GM18951 (cell line): ENCODE measurements at regions not wholly inside any gene's neighbourhood (a gene's known extent, or its start where the extent isn't known, plus 50 kb on each side); places are given as distances from the start of the nearest gene placed in this dataset.

Source experiments
- POLR2A ChIP-seq: IDR thresholded peaks from 4 replicates; pipeline ENCODE4 v1.6.1; 2011; ENCODE audit warnings: mild to moderate bottlenecking; ENCODE audit not compliant: insufficient read length, insufficient read depth; ENCODE audit errors: extremely low read depth
- in situ Hi-C: fragments of 300-500 bp; cut with MboI; formaldehyde crosslinking; loops from one replicate; pipeline ENCODE4 v1.12.0; 2022; ENCODE audit warnings: low sequenced_read_pairs, mixed read lengths, inconsistent platforms; ENCODE audit not compliant: unreplicated experiment

DNA sequence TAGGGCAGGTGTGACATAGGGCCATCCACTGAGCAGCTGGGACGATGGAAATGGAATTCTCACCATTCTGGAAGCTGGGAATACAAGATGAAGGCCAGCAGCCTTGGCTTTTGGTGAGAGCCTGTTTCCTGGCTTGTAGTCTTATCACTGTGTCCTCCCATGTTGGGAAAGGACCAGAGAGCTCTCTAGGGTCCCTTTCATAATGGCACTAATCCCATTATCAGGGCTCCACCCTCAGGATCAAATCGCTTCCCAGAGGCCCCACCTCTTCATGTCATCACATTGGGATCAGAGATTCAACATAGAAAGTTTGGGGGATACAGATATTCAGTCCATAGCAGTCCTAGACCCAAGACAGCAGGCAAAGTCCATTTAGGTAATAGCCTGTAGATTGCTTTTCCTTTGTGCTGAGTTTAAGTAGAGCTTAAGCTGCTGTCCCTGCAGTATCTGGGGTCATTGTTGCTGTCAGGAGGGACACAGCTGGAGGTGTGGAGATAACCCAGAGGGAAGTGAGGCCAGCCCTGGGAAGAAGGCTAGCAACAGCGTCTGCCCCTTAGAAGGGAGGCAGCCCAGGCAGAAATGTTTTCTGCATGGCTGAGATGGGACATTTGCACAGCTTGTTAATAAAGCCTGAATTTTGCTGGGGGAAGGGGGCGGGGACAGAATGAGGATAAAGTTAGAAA is 136.5 kb upstream of the GPR12 start:
- in situ Hi-C loops: no loop called here
- TF ChIP-seq POLR2A: no peak

DNA sequence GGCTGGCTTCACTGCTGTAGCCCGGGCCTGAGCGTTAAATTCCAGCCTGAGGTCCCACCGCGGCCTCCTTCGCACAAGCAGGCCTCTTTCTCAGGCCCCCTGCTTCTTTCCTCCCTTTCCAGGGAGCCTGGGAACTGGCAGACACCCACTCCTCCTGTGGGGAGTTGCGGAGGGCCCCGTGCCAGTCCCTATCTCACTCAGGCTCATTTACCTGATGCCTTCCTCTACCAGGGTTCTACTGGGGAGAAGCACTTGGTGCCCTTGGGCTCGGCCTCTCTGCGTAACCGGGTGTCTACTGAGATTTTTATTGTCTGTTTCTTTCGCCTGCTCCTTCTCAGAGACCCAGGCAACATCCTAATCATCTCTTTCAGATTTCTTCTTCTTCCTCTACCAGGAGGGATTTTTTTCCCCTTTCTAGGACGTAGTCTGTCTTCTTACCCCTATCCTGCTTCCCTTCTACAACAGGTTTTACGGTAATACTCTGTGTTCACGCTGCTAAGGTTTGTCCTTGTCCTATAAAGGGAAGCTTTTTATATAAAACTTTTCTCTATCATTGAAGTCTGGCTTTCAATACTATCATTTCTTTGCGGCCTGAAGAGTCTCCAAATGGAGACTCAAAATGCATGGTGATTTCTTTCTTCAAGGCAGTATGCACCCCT is 135.4 kb upstream of the GPR12 start:
- no peak for TF ChIP-seq POLR2A
- in situ Hi-C loops: no loop called here

DNA sequence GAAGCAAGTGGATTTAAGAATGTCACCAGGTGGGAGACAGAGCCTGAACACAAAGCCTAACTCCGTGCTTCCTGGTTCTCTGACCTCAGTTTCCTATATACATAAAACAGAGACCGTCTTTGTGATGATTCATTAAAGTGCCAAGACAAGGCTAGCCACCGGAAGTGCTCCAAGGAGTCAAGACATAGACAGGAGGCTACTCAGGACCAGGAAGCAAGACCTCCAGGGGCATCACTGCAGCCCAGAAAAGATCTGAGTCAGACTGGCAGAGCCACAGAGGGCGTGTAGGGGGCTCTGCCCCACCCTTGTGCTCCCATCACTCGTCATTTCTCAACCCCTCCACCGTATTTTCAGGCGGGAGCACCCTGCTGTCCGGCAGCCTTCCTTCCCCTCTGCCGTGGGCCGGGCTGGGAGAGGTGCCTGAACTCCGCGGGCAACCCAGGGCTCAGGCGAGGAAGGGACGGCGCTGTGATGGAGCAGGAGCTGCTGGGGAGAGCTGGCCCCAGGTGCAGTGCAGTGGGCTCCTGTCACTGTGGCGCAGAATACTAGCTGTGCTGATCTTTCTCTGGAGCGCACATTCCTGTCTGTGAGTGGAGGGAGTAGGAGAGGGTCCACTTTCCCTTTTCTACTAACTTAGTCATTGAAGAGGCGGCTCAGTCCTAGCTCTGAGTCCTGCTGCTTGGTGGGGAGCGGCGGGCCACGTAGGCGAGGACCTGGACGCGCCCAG is 134.7 kb upstream of the GPR12 start:
- in situ Hi-C loops: no loop called here
- TF ChIP-seq POLR2A: no peak

DNA sequence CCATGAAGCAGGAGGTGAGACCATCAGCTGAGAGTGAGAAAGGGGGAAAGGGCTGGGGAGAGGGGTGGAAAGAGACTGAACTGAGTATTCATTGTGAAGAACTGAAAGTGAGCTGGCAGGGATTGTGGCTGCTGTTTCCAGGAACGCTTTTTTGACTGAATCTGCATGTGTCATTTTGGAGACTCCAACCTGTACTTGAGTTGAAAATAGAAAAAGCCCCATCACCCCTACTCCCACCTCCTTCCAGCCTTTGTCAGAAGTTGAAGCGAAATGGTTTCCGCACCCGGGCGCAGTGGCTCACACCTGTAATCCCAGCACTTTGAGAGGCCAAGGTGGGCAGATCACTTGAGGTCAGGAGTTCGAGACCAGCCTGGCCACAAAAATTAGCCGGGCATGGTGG is 128.0 kb upstream of the GPR12 start:
- TF ChIP-seq POLR2A: no peak
- in situ Hi-C loops: no loop called here

DNA sequence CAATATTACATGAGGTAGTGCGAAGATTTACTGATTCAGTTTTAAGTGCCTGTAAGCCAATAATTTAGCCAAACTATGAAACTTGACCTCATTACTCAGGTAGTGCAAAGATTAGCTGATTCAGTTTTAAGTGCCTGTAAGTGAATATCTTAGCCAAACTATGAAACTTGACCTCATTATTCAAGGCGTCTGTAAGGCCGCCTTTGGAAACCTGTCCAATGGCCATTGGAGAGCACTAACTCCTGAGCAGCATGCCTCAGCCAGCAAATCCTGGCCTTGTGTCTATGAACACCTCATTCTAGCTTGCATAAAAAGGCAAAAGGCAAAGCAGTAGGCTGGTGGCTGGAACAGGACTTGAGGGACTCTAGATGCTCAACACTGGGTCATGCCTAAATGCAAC is 127.0 kb upstream of the GPR12 start:
- TF ChIP-seq POLR2A: no peak
- in situ Hi-C loops: no loop called here

DNA sequence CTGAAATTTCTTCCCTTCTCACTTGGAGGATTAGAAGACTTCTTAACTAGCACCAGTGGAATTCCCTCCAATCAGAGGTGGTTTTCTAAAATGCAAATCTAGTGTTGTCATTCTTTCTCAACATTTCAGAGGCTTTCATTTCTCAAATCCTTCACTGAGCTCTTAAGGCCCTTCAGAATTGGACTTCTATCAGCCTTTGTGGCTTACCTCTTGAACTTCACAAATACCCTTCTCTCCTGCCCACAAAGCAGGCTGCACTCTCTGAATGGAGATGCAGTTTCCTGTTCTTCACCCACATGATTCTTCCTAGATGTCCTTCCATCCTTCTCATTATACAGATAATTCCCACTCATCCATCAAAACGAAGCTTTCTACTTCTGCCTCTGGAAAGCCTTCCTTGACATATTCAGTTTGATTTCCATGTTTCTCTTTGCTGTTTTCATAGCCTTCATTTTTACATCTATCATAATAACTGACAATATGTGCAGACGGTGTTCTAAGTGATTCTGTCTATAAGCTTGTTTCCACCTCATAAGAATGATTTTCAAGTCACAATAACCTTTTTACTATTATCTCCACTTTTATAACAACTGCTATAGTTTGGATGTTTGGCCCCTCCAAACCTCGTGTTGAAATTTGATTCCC is 123.1 kb upstream of the GPR12 start:
- TF ChIP-seq POLR2A: no peak
- in situ Hi-C loops: no loop called here

DNA sequence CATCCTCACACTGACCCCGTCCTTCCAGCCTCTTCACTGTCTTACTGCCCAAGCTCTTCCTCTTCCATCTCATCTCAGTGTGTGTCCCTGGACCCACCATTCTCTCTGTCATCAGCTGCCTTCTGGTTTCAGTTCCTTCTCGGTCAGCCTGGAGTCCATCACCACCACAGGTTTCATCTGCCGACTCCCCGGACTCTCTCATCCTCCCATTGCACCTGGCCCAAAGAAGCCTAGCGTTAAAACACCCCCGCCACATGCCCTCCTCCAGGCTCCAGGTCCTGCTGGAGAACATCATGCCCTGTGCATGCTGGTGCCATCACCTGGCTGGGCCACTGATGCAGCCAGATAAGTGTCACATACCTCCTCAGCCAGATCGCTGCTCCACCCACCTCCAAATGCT is 122.1 kb upstream of the GPR12 start:
- in situ Hi-C loops: no loop called here
- TF ChIP-seq POLR2A: no peak

DNA sequence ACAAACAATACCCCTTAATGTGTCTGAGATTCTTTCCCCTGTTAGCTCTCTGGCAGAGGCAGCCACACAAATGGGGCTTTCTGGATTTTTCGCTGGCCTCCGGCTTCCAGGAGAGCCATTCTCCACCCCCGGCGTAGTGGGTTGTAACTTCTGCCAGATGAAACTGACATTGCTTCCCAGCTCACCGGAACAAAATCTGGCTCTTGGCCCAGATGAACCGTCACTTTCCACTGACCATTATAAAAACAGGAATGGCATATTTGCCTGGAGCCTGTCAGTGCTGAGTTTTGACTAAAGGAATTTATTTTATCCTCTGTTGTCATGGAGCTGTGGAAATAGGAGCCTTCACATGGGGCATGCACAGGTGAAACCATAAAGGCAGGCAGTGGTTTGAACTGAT is 120.6 kb upstream of the GPR12 start:
- in situ Hi-C loops: no loop called here
- no peak for TF ChIP-seq POLR2A

DNA sequence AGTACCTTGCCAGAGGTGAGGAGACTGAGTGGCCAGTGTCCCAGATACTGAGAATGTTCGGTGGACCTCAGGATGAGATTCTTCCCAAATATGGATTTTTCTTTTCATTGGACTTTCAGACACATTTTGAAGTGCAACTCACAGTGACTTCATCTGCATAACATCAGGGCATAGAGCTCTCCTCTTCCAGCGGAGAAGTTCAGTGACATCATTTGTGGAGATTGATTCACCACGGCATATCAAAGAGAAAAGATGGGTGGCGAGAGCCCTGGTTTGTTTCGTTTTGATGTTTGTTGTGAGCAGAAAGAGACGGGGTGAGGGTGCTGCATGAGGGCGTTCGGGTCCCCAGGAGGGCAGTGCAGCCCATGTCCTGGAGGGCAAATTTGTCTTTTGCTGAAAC is 120.1 kb upstream of the GPR12 start:
- no peak for TF ChIP-seq POLR2A
- in situ Hi-C loops: no loop called here

DNA sequence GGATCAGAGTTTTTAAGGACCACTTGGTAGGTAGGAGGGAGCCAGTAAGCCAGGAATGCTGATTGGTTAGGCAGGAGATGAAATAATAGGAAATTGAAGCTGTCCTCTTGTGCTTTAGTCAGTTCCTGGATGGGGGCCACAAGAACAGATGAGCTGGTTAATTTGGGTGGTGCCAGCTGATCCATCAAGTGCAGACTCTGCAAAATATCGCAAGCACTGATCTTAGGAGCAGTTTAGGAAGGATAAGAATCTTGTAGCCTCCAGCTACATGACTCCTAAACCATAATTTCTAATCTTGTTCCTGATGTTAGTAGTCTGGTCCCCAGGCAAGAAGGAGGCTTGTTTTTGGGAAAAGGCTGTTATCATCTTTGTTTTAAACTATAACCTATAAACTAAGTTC is 117.9 kb upstream of the GPR12 start:
- no peak for TF ChIP-seq POLR2A
- in situ Hi-C loops: no loop called here

DNA sequence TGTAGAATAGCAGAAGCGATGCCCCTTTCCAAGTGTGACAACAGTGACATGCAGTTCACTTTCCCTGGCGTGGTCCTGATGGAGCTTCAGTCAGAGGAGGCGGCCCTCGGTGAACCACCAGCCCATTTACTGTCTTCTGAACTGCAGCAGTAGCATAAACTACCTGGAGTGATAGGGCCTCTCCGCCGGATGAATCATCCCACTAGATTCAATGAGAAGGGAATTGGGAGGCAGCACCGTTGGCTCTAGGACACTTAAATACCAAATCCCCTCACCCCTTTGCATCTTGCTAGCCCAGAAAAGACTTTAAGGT is 112.8 kb upstream of the GPR12 start:
- TF ChIP-seq POLR2A: no peak
- in situ Hi-C loops: no loop called here

DNA sequence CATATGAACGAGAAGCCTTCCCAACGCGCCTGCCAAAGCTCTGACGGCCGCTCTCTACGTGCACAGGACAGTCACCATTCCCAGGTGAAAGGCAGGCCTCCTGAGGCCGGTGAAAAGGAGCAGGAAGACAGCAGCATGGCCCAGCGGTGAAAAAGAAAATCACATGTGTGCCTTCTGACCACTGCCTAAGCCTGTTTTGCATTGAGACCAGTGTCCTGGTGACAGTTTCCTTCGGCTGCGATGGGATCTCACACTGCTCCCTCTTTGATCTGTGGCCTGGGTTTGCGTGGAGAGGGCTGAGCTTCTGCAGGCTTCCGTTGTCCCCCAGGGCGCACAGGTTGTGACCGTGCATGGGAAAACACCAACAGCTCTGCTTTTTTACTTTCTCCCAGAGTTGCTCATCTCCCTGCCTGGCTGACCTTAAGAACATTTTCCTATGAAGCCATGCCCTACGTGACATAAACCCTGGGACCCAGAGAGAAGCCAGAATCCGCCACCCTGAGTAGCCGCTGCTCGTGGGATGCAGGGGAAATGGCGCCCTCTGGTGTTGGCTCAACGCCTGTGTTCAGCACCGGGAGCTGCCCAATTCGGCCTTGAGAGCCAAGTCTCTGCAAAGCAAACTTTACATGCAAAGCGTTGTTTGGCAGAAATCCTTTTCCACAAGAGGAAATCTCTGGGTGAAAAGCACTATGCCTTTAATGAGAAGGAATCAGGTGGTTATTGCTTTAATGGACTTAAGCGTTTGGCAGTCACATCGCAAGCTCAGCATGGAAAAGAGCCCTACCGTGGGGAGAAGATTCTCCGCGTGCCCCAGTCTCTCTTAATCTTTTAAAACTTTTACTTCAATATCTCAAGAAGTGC is 112.2 kb upstream of the GPR12 start:
- no peak for TF ChIP-seq POLR2A
- in situ Hi-C loops: no loop called here
